ENCODE measurements at regions not wholly inside any gene's neighbourhood (a gene's known extent, or its start where the extent isn't known, plus 50 kb on each side); places are given as distances from the start of the nearest gene placed in this dataset.

GRCh38 chr10:108583877-108584276, 1339.4 kb downstream of the XPNPEP1 start:
- ChIA-PET POLR2A (no interaction called here), CTCF (no interaction called here)
- no peak overlapping the region for H3K4me3 ChIP-seq (ENCODE audit: low read depth, low read length)
- no peak for DNase-seq (ENCODE audit: low read depth, low spot score)
- TF ChIP-seq CTCF (IDR thresholded peaks at IDR 0.05; ENCODE audit: insufficient read depth, low read length, missing control alignments): no peak

- TF ChIP-seq CTCF (IDR thresholded peaks at IDR 0.05; ENCODE audit: insufficient read depth, low read length, missing control alignments): no peak
- H3K4me3 ChIP-seq (ENCODE audit: low read depth, low read length): no peak overlapping the region
- ChIA-PET CTCF (no interaction called here), POLR2A (no interaction called here)
- DNase-seq (ENCODE audit: low read depth, low spot score): no peak
Observed at GRCh38 chr10:108582888-108583287, 1340.4 kb downstream of the XPNPEP1 start.

GRCh38 chr10:108582387-108582786, 1340.9 kb downstream of the XPNPEP1 start:
- no peak overlapping the region for H3K4me3 ChIP-seq (ENCODE audit: low read depth, low read length)
- POLR2A ChIA-PET: no interaction called here
- no peak for DNase-seq (ENCODE audit: low read depth, low spot score)
- no peak for TF ChIP-seq CTCF (IDR thresholded peaks at IDR 0.05; ENCODE audit: insufficient read depth, low read length, missing control alignments)
- CTCF ChIA-PET: no interaction called here

- H3K4me3 ChIP-seq (ENCODE audit: low read depth, low read length): no peak overlapping the region
- ChIA-PET CTCF (no interaction called here), POLR2A (no interaction called here)
- no peak for DNase-seq (ENCODE audit: low read depth, low spot score)
- no peak for TF ChIP-seq CTCF (IDR thresholded peaks at IDR 0.05; ENCODE audit: insufficient read depth, low read length, missing control alignments)
Observed at GRCh38 chr10:108578258-108578657, 1345.1 kb downstream of the XPNPEP1 start.

GRCh38 chr10:108574233-108574632, 1349.1 kb downstream of the XPNPEP1 start:
- no peak for DNase-seq (ENCODE audit: low read depth, low spot score)
- ChIA-PET CTCF (no interaction called here), POLR2A (no interaction called here)
- H3K4me3 ChIP-seq (ENCODE audit: low read depth, low read length): no peak overlapping the region
- no peak for TF ChIP-seq CTCF (IDR thresholded peaks at IDR 0.05; ENCODE audit: insufficient read depth, low read length, missing control alignments)

GRCh38 chr10:108568824-108569223, 1354.5 kb downstream of the XPNPEP1 start:
- POLR2A ChIA-PET: no interaction called here
- CTCF ChIA-PET: no interaction called here
- no peak for TF ChIP-seq CTCF (IDR thresholded peaks at IDR 0.05; ENCODE audit: insufficient read depth, low read length, missing control alignments)
- no peak overlapping the region for H3K4me3 ChIP-seq (ENCODE audit: low read depth, low read length)
- no peak for DNase-seq (ENCODE audit: low read depth, low spot score)

Data from AG04449 (cell line).